Stomach smooth muscle (tissue), 2 donors: ENCODE measurements at regions not wholly inside any gene's neighbourhood (a gene's known extent, or its start where the extent isn't known, plus 50 kb on each side); places are given as distances from the start of the nearest gene placed in this dataset.
A peak's percentile ranks its signal among the peaks of the same experiment; 100 is the strongest.

Source experiments
- H3K27ac ChIP-seq: one replicate; pipeline ENCODE4 v1.7.0; 2013; ENCODE audit warnings: mild to moderate bottlenecking, low read length, inconsistent platforms
- H3K27me3 ChIP-seq, 2 donors: one replicate each; pipeline ENCODE4 v1.7.0; 2013; ENCODE audit warnings: low read length in 2 of 2; ENCODE audit not compliant: insufficient read depth in 2 of 2, control insufficient read depth in 1 of 2
- H3K36me3 ChIP-seq, 2 donors: one replicate each; pipeline ENCODE4 v1.7.0; 2013; ENCODE audit warnings: low read length in 2 of 2; ENCODE audit not compliant: control insufficient read depth in 2 of 2, insufficient read depth in 2 of 2
- H3K4me1 ChIP-seq: one replicate; pipeline ENCODE4 v1.7.0; 2013; ENCODE audit warnings: low read length; ENCODE audit not compliant: control insufficient read depth, insufficient read depth
- H3K4me3 ChIP-seq, 2 donors: one replicate each; pipeline ENCODE4 v1.7.0; 2013; ENCODE audit warnings: low read length in 2 of 2
- H3K9ac ChIP-seq, 2 donors: one replicate each; pipeline ENCODE4 v1.7.0; 2013; ENCODE audit warnings: low read length in 2 of 2, mild to moderate bottlenecking in 1 of 2
- H3K9me3 ChIP-seq, 2 donors: one replicate each; pipeline ENCODE4 v1.7.0; 2013; ENCODE audit warnings: low read length in 2 of 2; ENCODE audit not compliant: control insufficient read depth in 2 of 2
- donor health status: healthy.
- donor health status: Pancreatic carcinoma.

DNA sequence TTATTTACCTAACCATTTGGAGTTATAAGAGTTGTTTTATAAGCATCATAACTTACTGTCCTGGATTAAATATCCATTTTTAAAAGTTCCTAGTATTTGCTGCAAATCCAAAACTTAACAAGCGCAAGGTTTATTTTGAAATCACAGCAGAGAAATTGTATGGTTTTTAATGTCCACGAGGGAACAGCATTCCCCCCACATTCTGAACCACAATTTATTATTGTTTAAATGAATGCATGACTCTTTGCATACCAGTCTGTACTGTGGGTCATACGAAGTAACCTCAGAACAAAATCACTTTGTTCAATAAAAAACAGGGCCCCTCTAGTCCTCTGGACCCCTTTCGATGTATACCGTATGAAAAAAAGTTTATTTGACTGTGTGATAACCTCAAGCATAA lies 75.9 kb downstream of the DACT1 start:
- Histone ChIP-seq H3K36me3 (no peaks in the 10 kb centered on the region), H3K27me3 (peaks cover 0 to 2% of the 10 kb centered on the region in 2 donors), H3K4me3 (no peak overlapping the region), H3K27ac (no peak overlapping the region), H3K9me3 (no peaks in the 10 kb centered on the region), H3K9ac (no peak overlapping the region), H3K4me1 (peaks cover under 1% of the 10 kb centered on the region)

DNA sequence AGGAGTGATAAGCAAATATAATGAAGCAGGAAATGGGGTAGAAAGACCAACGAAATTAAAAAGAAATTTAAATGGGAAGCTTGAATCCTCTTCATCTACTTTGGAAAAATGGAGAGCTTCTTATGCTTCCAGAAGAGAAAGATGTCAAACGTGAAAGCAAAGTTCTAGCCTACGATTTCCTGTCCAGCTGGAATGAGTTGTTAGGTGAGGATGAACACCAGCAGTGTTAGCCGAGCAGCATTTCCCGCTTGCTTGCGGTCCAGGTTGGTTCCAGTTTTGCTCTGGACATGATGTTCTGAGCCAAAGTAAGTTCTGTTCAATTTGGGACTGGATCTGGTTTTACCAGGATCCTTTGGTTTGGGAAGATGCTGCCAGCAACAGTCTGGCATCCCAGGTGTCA lies 78.9 kb downstream of the DACT1 start:
- no peaks in the 10 kb centered on the region for H3K27me3 ChIP-seq
- peaks cover 2% of the 10 kb centered on the region for H3K4me1 ChIP-seq
- no peaks in the 10 kb centered on the region for H3K36me3 ChIP-seq
- peak overlapping the region in 1 of 2 donors; percentile 28 for H3K4me3 ChIP-seq
- H3K27ac ChIP-seq: no peak overlapping the region
- no peak overlapping the region for H3K9ac ChIP-seq
- H3K9me3 ChIP-seq: no peaks in the 10 kb centered on the region

DNA sequence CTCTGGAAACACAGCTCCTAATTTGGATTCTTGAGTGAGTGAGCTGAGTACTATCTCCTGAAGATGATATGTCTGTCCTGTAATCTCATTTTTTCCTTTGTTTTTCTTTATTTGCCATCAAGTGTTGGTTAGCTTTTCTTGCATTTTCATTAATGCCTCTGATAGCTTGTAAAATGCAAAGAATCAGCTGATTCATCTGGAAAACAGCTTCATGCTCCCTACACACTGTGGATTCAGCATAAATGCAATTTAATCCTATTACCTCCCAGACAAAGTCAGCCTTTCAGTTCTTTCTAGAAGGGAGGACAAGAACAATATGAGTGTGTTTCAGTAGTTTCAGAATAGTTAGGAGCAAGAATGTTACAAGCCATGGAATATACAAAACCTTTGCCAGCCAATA lies 79.4 kb downstream of the DACT1 start:
- Histone ChIP-seq H3K4me3 (no peak overlapping the region), H3K9ac (no peak overlapping the region), H3K9me3 (no peaks in the 10 kb centered on the region), H3K27me3 (no peaks in the 10 kb centered on the region), H3K36me3 (no peaks in the 10 kb centered on the region), H3K4me1 (peaks cover 2% of the 10 kb centered on the region), H3K27ac (no peak overlapping the region)

GRCh38 chr14:58717813-58718212 lies 80.1 kb downstream of the DACT1 start:
- peaks cover 2% of the 10 kb centered on the region for H3K4me1 ChIP-seq
- H3K9me3 ChIP-seq: no peaks in the 10 kb centered on the region
- H3K4me3 ChIP-seq: no peak overlapping the region
- H3K9ac ChIP-seq: no peak overlapping the region
- no peaks in the 10 kb centered on the region for H3K27me3 ChIP-seq
- no peak overlapping the region for H3K27ac ChIP-seq
- H3K36me3 ChIP-seq: no peaks in the 10 kb centered on the region

GRCh38 chr14:58718226-58719205 lies 80.8 kb downstream of the DACT1 start:
- H3K36me3 ChIP-seq: no peaks in the 10 kb centered on the region
- no peak overlapping the region for H3K4me3 ChIP-seq
- H3K4me1 ChIP-seq: peaks cover 2% of the 10 kb centered on the region
- H3K9me3 ChIP-seq: no peaks in the 10 kb centered on the region
- H3K27ac ChIP-seq: no peak overlapping the region
- no peaks in the 10 kb centered on the region for H3K27me3 ChIP-seq
- H3K9ac ChIP-seq: no peak overlapping the region

- Histone ChIP-seq H3K27me3 (no peaks in the 10 kb centered on the region), H3K4me3 (no peak overlapping the region), H3K27ac (no peak overlapping the region), H3K4me1 (peaks cover 2% of the 10 kb centered on the region), H3K36me3 (no peaks in the 10 kb centered on the region), H3K9me3 (no peaks in the 10 kb centered on the region), H3K9ac (no peak overlapping the region)
These were observed 84.0 kb downstream of the DACT1 start for GRCh38 chr14:58721723-58722122.

- Histone ChIP-seq H3K27ac (no peak overlapping the region), H3K4me1 (peaks cover 2% of the 10 kb centered on the region), H3K9me3 (no peaks in the 10 kb centered on the region), H3K4me3 (no peak overlapping the region), H3K36me3 (no peaks in the 10 kb centered on the region), H3K27me3 (no peaks in the 10 kb centered on the region), H3K9ac (no peak overlapping the region)
These were observed 84.7 kb downstream of the DACT1 start for GRCh38 chr14:58722441-58722840.

GRCh38 chr14:58724206-58724605 lies 86.4 kb downstream of the DACT1 start:
- no peak overlapping the region for H3K4me3 ChIP-seq
- H3K9me3 ChIP-seq: no peaks in the 10 kb centered on the region
- no peak overlapping the region for H3K9ac ChIP-seq
- H3K4me1 ChIP-seq: no peaks in the 10 kb centered on the region
- no peak overlapping the region for H3K27ac ChIP-seq
- H3K36me3 ChIP-seq: no peaks in the 10 kb centered on the region
- no peaks in the 10 kb centered on the region for H3K27me3 ChIP-seq

- no peaks in the 10 kb centered on the region for H3K4me1 ChIP-seq
- no peaks in the 10 kb centered on the region for H3K9me3 ChIP-seq
- H3K4me3 ChIP-seq: no peak overlapping the region
- H3K27me3 ChIP-seq: no peaks in the 10 kb centered on the region
- no peak overlapping the region for H3K9ac ChIP-seq
- no peak overlapping the region for H3K27ac ChIP-seq
- no peaks in the 10 kb centered on the region for H3K36me3 ChIP-seq
These were observed 86.9 kb downstream of the DACT1 start for GRCh38 chr14:58724702-58725101.

GRCh38 chr14:58725226-58725625 lies 87.5 kb downstream of the DACT1 start:
- no peaks in the 10 kb centered on the region for H3K9me3 ChIP-seq
- no peaks in the 10 kb centered on the region for H3K27me3 ChIP-seq
- no peak overlapping the region for H3K27ac ChIP-seq
- no peak overlapping the region for H3K9ac ChIP-seq
- no peaks in the 10 kb centered on the region for H3K4me1 ChIP-seq
- no peaks in the 10 kb centered on the region for H3K36me3 ChIP-seq
- no peak overlapping the region for H3K4me3 ChIP-seq

DNA sequence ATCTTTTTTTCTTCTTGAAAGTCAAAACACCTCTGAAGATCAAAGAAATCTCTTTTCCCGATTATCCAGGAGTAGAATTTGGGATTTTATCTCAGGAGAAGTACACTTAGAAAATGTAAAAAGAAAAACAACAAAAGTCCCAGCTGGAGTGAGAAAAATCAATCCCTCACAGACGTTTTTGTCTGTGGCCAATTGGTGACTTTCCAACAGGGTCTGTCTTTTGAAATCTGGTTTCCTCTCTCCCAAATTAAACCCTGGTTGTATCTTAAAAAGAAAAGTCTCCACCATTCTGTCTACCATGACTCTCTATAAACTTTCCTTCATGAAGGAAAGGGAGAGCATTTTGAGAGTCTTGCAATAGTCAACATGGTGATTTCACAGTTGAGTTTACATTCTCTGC lies 88.1 kb downstream of the DACT1 start:
- Histone ChIP-seq H3K27me3 (no peaks in the 10 kb centered on the region), H3K4me1 (no peaks in the 10 kb centered on the region), H3K9me3 (no peaks in the 10 kb centered on the region), H3K4me3 (no peak overlapping the region), H3K36me3 (no peaks in the 10 kb centered on the region), H3K9ac (no peak overlapping the region), H3K27ac (no peak overlapping the region)
